AG04450 (cell line): ENCODE measurements at regions not wholly inside any gene's neighbourhood (a gene's known extent, or its start where the extent isn't known, plus 50 kb on each side); places are given as distances from the start of the nearest gene placed in this dataset.
A peak's percentile ranks its signal among the peaks of the same experiment; 100 is the strongest.

Source experiments
- CTCF ChIA-PET: fragments of 300-600, 350-600 bp; formaldehyde crosslinking; extraction: SDS; loops from one replicate; lab custom pipeline; 2022; ENCODE audit warnings: antibody characterized with exemption, inconsistent platforms; lab: Charles Lee
- POLR2A ChIA-PET: fragments of 350-600 bp; formaldehyde crosslinking; extraction: SDS; loops from one replicate; lab custom pipeline; 2021; ENCODE audit warnings: antibody characterized with exemption, inconsistent platforms; lab: Yijun Ruan, JAX
- DNase-seq: peaks from one replicate; pipeline ENCODE4 v3.0.0-alpha.2; 2011; ENCODE audit warnings: low read depth, low spot score
- H3K27ac ChIP-seq: one replicate; pipeline ENCODE4 v1.5.1; 2012; ENCODE audit warnings: low read depth, low read length, control low read depth
- H3K27me3 ChIP-seq: one replicate; pipeline ENCODE4 v1.6.0; 2012; ENCODE audit warnings: low read length; ENCODE audit not compliant: control insufficient read depth, insufficient read depth
- H3K4me3 ChIP-seq: 2 replicates; pipeline ENCODE4 v1.5.1; 2011; ENCODE audit warnings: mild to moderate bottlenecking, low read depth, low read length, control low read depth
- H3K9me3 ChIP-seq: 2 replicates; pipeline ENCODE4 v1.5.1; 2012; ENCODE audit warnings: low read length; ENCODE audit not compliant: control insufficient read depth, insufficient read depth
- TF ChIP-seq, protein P1 (sequence below): IDR thresholded peaks from 2 replicates; pipeline ENCODE4 v1.5.1; 2011; ENCODE audit warnings: low read depth, low read length, control low read depth, inconsistent platforms

DNA sequence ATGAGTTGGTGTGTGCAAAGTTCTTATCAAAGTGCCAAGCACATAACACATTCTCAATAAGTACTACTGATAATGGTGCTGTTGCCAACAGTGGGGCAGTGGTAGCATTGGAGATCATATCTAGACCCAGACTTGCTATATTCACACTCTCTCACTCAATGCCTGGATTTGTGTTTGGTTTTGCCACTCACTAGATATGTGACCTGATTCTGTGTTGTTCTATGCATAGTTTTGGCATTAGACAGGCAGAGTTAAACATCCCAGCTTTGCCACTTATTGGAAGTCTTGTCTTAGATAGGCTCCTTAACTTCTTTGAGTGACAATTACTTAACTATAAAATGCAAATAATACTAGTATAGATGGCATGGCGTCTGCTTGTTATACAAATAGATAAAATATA, 642.6 kb upstream of the CCDC179 start:
- TF ChIP-seq, protein P1, sequence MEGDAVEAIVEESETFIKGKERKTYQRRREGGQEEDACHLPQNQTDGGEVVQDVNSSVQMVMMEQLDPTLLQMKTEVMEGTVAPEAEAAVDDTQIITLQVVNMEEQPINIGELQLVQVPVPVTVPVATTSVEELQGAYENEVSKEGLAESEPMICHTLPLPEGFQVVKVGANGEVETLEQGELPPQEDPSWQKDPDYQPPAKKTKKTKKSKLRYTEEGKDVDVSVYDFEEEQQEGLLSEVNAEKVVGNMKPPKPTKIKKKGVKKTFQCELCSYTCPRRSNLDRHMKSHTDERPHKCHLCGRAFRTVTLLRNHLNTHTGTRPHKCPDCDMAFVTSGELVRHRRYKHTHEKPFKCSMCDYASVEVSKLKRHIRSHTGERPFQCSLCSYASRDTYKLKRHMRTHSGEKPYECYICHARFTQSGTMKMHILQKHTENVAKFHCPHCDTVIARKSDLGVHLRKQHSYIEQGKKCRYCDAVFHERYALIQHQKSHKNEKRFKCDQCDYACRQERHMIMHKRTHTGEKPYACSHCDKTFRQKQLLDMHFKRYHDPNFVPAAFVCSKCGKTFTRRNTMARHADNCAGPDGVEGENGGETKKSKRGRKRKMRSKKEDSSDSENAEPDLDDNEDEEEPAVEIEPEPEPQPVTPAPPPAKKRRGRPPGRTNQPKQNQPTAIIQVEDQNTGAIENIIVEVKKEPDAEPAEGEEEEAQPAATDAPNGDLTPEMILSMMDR, result no peak
- Histone ChIP-seq H3K9me3 (no peaks in the 10 kb centered on the region), H3K27me3 (no peaks in the 10 kb centered on the region), H3K4me3 (no peak overlapping the region), H3K27ac (no peak overlapping the region)
- no peak for DNase-seq
- ChIA-PET POLR2A (no interaction called here), CTCF (no interaction called here)

DNA sequence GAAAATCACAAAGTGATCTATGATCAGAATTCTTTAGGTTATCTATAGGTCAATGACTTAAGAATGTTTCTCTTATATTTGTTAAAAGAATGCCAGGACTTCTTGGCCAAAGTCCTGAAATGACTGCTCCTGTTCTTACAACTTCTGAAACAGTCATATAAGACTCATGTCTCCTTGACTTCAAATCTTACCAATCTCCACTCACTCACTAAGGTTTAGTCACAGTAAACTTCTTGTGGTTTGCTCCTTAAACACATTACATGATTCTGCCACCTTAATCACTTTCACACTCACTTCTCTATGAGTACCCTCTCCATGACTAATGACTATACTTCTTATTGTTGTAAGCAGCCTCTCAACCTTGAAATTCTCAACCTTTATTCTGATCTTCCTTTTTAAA, 648.7 kb upstream of the CCDC179 start:
- no peak overlapping the region for H3K27ac ChIP-seq
- peak; percentile 41 for DNase-seq

DNA sequence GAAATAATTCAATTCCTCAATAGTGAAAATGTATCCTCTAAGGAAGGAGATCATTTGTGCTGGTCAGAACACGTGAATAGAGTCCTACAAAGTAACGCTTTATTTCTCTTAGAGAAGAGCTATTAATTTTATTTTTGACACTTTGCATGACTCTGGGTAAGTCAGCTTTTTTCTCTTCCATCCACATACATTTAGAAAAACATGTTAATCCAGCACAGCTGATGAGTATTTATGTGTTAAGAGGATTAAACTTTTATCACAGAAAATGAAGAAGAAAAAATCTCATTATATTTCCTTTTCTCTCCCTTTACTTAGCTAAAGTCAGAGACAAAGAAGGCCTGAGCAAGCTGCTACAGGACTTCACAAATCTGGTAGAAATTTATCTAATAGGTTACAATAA, 649.5 kb upstream of the CCDC179 start:
- no peak for DNase-seq
- no peak overlapping the region for H3K27ac ChIP-seq
- ChIA-PET CTCF (interaction anchor here (1.6 kb wide), 1 partner anchor 30 kb away, joined by 8 read pairs; no protein-coding TSS in a partner anchor), POLR2A (no interaction called here)
- no peak overlapping the region for H3K4me3 ChIP-seq
- H3K27me3 ChIP-seq, result no peaks in the 10 kb centered on the region
- H3K9me3 ChIP-seq, result no peaks in the 10 kb centered on the region
- TF ChIP-seq, protein P1, result no peak

More for the DNA sequence above, 648.7 kb upstream of the CCDC179 start:
- CTCF ChIA-PET, result interaction anchor here (1.6 kb wide), 1 partner anchor 30 kb away, joined by 8 read pairs; no protein-coding TSS in a partner anchor
- no peak overlapping the region for H3K4me3 ChIP-seq
- POLR2A ChIA-PET, result no interaction called here
- TF ChIP-seq, protein P1, result no peak
- H3K9me3 ChIP-seq, result no peaks in the 10 kb centered on the region
- H3K27me3 ChIP-seq, result no peaks in the 10 kb centered on the region

DNA sequence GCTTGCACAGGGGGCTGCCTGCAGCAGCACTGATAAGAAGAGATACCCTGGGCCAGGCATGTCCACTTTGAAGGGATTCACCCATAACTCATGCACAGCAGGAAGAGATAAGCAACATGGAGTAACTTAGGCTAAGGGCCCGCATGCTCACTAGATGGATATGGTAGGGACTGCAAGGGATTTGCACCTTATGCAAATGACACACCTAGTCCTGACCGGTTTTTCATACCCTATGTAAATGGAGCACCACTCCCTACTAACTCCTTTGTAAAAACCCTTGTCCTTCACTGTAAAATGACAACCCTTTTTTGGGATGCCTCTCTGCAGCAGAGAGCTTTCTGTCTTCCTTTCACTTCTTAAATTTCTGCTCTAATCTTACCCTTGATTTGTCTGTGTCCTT, 658.9 kb upstream of the CCDC179 start:
- TF ChIP-seq, protein P1, result no peak
- H3K4me3 ChIP-seq, result no peak overlapping the region
- no peaks in the 10 kb centered on the region for H3K9me3 ChIP-seq
- CTCF ChIA-PET, result no interaction called here
- no peaks in the 10 kb centered on the region for H3K27me3 ChIP-seq
- no peak overlapping the region for H3K27ac ChIP-seq
- POLR2A ChIA-PET, result no interaction called here
- DNase-seq, result no peak

DNA sequence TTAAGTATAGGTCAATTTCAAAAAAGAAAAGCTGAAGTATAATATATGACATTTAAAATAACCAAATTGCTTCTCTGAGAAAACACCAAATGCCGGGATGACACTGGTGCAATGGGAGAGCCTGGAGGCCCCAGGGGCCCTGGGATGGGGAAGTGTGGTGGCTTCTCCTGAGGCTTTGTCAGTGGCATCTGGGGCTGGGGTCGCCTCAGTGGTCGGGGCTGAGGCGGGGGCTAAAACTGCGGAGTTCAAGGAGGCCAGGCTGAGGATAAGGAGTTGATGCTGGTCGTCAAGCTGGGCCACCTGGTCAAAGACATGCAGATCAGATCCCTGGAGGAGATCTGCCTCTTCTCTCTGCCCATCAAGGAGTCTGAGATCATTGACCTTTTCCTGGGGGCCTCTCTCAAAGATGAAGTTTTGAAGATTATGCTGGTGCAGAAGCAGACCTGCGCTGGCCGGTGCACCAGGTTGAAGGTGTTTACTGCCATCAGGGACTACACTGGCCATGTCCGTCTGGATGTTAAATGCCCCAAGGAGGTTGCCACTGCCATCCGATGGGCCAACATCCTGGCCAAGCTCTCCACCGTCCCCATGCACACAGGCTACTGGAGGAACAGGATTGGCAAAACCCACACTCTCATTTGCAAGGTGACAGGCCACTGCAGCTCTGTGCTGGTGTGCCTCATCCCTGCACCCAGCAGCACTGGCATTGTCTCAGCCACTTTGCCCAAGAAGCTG, 660.1 kb upstream of the CCDC179 start:
- H3K27me3 ChIP-seq, result no peaks in the 10 kb centered on the region
- CTCF ChIA-PET, result no interaction called here
- POLR2A ChIA-PET, result no interaction called here

More for the DNA sequence above, 660.1 kb upstream of the CCDC179 start:
- H3K9me3 ChIP-seq, result no peaks in the 10 kb centered on the region
- H3K4me3 ChIP-seq, result no peak overlapping the region
- no peak overlapping the region for H3K27ac ChIP-seq
- TF ChIP-seq, protein P1, result no peak
- no peak for DNase-seq
